Osteoblast (primary cell): ENCODE measurements at regions not wholly inside any gene's neighbourhood (a gene's known extent, or its start where the extent isn't known, plus 50 kb on each side); places are given as distances from the start of the nearest gene placed in this dataset.

Experiments used
- DNase-seq: peaks from one replicate; pipeline ENCODE4 v3.0.0; 2011; ENCODE audit warnings: low spot score, mixed read lengths; ENCODE audit not compliant: insufficient read length; ENCODE audit errors: missing footprints
- H2AFZ ChIP-seq: 2 replicates; pipeline ENCODE4 v1.6.0; 2011; ENCODE audit warnings: mild to moderate bottlenecking, low read length
- H3K27ac ChIP-seq: 2 replicates; pipeline ENCODE4 v1.5.1; 2011; ENCODE audit warnings: mild to moderate bottlenecking, low read depth, low read length, moderate library complexity
- H3K27me3 ChIP-seq: 2 replicates; pipeline ENCODE4 v1.6.0; 2012; ENCODE audit warnings: mild to moderate bottlenecking, control low read depth, inconsistent platforms, low read length, moderate library complexity; ENCODE audit not compliant: insufficient read depth
- H3K36me3 ChIP-seq: 2 replicates; pipeline ENCODE4 v1.5.1; 2011; ENCODE audit warnings: mild to moderate bottlenecking, low read length, control low read depth, moderate library complexity; ENCODE audit not compliant: insufficient read depth
- H3K4me1 ChIP-seq: 2 replicates; pipeline ENCODE4 v1.5.1; 2011; ENCODE audit warnings: mild to moderate bottlenecking, low read length, control low read depth, moderate library complexity; ENCODE audit not compliant: insufficient read depth
- H3K4me2 ChIP-seq: 2 replicates; pipeline ENCODE4 v1.6.0; 2011; ENCODE audit warnings: mild to moderate bottlenecking, low read length; ENCODE audit not compliant: insufficient read depth
- H3K4me3 ChIP-seq: fragments of 200-600 bp; sonication (generic); 3 replicates; pipeline ENCODE4 v1.5.1; 2012; ENCODE audit warnings: mild to moderate bottlenecking, low read length, inconsistent platforms; ENCODE audit not compliant: insufficient read depth
- H3K79me2 ChIP-seq: 2 replicates; pipeline ENCODE4 v1.6.0; 2012; ENCODE audit warnings: mild to moderate bottlenecking, low read length, control low read depth, inconsistent platforms; ENCODE audit not compliant: insufficient read depth
- H3K9me3 ChIP-seq: 2 replicates; pipeline ENCODE4 v1.5.1; 2011; ENCODE audit warnings: low read depth, low read length, control low read depth
- H4K20me1 ChIP-seq: 2 replicates; pipeline ENCODE4 v1.6.0; 2012; ENCODE audit warnings: mild to moderate bottlenecking, low read length, control low read depth; ENCODE audit not compliant: insufficient read depth
- CTCF ChIP-seq: IDR thresholded peaks from 2 replicates; pipeline ENCODE4 v1.5.1; 2011; ENCODE audit warnings: mild to moderate bottlenecking, low read depth, low read length, moderate library complexity; ENCODE audit errors: extremely low read depth

- DNase-seq = no peak
- no peaks in the 10 kb centered on the region for H3K4me1 ChIP-seq
- no peaks in the 10 kb centered on the region for H3K79me2 ChIP-seq
- H3K27me3 ChIP-seq = no peaks in the 10 kb centered on the region
- no peaks in the 10 kb centered on the region for H4K20me1 ChIP-seq
- H2AFZ ChIP-seq = no peak overlapping the region
- H3K27ac ChIP-seq = no peak overlapping the region
- H3K9me3 ChIP-seq = no peaks in the 10 kb centered on the region
- H3K36me3 ChIP-seq = no peaks in the 10 kb centered on the region
- H3K4me3 ChIP-seq = no peak overlapping the region
- no peak for TF ChIP-seq CTCF
- no peak overlapping the region for H3K4me2 ChIP-seq
Measured at GRCh38 chr9:80086822-80087345, 515.1 kb downstream of the TLE4 start.

- no peaks in the 10 kb centered on the region for H3K4me1 ChIP-seq
- no peak overlapping the region for H3K4me2 ChIP-seq
- no peaks in the 10 kb centered on the region for H3K27me3 ChIP-seq
- H4K20me1 ChIP-seq = no peaks in the 10 kb centered on the region
- H3K36me3 ChIP-seq = no peaks in the 10 kb centered on the region
- no peaks in the 10 kb centered on the region for H3K9me3 ChIP-seq
- H3K4me3 ChIP-seq = no peak overlapping the region
- DNase-seq = no peak
- TF ChIP-seq CTCF = no peak
- H2AFZ ChIP-seq = no peak overlapping the region
- H3K27ac ChIP-seq = no peak overlapping the region
- H3K79me2 ChIP-seq = no peaks in the 10 kb centered on the region
Measured at GRCh38 chr9:80086386-80086785, 514.6 kb downstream of the TLE4 start.

GRCh38 chr9:80085668-80086067 lies 513.9 kb downstream of the TLE4 start:
- TF ChIP-seq CTCF = no peak
- no peaks in the 10 kb centered on the region for H3K4me1 ChIP-seq
- H2AFZ ChIP-seq = no peak overlapping the region
- no peaks in the 10 kb centered on the region for H3K79me2 ChIP-seq
- H3K9me3 ChIP-seq = no peaks in the 10 kb centered on the region
- H4K20me1 ChIP-seq = no peaks in the 10 kb centered on the region
- H3K27me3 ChIP-seq = no peaks in the 10 kb centered on the region
- H3K4me2 ChIP-seq = no peak overlapping the region
- no peak overlapping the region for H3K4me3 ChIP-seq
- H3K36me3 ChIP-seq = no peaks in the 10 kb centered on the region
- no peak for DNase-seq
- no peak overlapping the region for H3K27ac ChIP-seq

GRCh38 chr9:80082213-80082612 lies 510.4 kb downstream of the TLE4 start:
- H3K4me3 ChIP-seq = no peak overlapping the region
- no peak overlapping the region for H2AFZ ChIP-seq
- no peak for DNase-seq
- no peak for TF ChIP-seq CTCF
- no peaks in the 10 kb centered on the region for H3K9me3 ChIP-seq
- H3K27ac ChIP-seq = no peak overlapping the region
- no peaks in the 10 kb centered on the region for H3K36me3 ChIP-seq
- no peaks in the 10 kb centered on the region for H4K20me1 ChIP-seq
- no peaks in the 10 kb centered on the region for H3K27me3 ChIP-seq
- no peak overlapping the region for H3K4me2 ChIP-seq
- peaks cover under 1% of the 10 kb centered on the region for H3K4me1 ChIP-seq
- H3K79me2 ChIP-seq = no peaks in the 10 kb centered on the region
